GM12873 (cell line): ENCODE measurements at regions not wholly inside any gene's neighbourhood (a gene's known extent, or its start where the extent isn't known, plus 50 kb on each side); places are given as distances from the start of the nearest gene placed in this dataset.

ENCODE experiments used
- CTCF ChIP-seq: IDR thresholded peaks from 2 replicates; pipeline ENCODE4 v1.5.1; 2012; ENCODE audit warnings: low read depth, mild to moderate bottlenecking, moderate library complexity, low read length, control low read depth; ENCODE audit not compliant: insufficient read depth; ENCODE audit errors: missing control alignments

GRCh38 chr7:10308276-10308675 lies 665.4 kb upstream of the PHF14 start:
- no peak for TF ChIP-seq CTCF

GRCh38 chr7:10312942-10313341 lies 660.7 kb upstream of the PHF14 start:
- TF ChIP-seq CTCF: no peak

GRCh38 chr7:10315881-10316280 lies 657.8 kb upstream of the PHF14 start:
- no peak for TF ChIP-seq CTCF

GRCh38 chr7:10316488-10316887 lies 657.2 kb upstream of the PHF14 start:
- no peak for TF ChIP-seq CTCF

- TF ChIP-seq CTCF: no peak
These were observed 648.3 kb upstream of the PHF14 start for GRCh38 chr7:10325395-10325794.

- TF ChIP-seq CTCF: no peak
These were observed 630.6 kb upstream of the PHF14 start for GRCh38 chr7:10343108-10343507.

GRCh38 chr7:10346032-10346431 lies 627.6 kb upstream of the PHF14 start:
- no peak for TF ChIP-seq CTCF
